ENCODE measurements at regions not wholly inside any gene's neighbourhood (a gene's known extent, or its start where the extent isn't known, plus 50 kb on each side); places are given as distances from the start of the nearest gene placed in this dataset.

DNA sequence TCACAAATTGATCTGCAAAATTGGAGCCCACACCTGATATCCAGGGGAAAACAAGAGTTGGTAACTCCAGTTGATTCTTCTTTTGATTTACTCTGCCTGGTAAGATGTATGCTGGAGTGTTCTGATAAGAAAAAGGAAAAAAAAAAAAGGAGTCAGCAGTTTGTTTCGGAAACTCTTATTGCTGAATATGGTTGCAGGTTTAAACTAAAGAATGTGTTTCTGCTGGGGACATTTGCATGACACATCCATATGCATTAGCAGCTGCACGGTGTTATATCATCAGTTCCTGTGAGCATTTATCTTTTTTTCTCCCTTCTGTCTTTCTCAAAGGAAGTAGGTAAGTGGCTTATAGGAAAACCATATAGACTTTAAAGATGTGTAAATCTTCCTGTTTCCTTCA lies 418.5 kb upstream of the ESRRG start:
- intact Hi-C loops (cut with micrococcal nuclease): no loop called here
- no TSS peak for BruUV-seq (replicated peaks)
- POLR2A ChIA-PET: interaction anchor here (0.6 kb wide), 1 partner anchor 47 kb away, joined by 5 read pairs; no protein-coding TSS in a partner anchor

DNA sequence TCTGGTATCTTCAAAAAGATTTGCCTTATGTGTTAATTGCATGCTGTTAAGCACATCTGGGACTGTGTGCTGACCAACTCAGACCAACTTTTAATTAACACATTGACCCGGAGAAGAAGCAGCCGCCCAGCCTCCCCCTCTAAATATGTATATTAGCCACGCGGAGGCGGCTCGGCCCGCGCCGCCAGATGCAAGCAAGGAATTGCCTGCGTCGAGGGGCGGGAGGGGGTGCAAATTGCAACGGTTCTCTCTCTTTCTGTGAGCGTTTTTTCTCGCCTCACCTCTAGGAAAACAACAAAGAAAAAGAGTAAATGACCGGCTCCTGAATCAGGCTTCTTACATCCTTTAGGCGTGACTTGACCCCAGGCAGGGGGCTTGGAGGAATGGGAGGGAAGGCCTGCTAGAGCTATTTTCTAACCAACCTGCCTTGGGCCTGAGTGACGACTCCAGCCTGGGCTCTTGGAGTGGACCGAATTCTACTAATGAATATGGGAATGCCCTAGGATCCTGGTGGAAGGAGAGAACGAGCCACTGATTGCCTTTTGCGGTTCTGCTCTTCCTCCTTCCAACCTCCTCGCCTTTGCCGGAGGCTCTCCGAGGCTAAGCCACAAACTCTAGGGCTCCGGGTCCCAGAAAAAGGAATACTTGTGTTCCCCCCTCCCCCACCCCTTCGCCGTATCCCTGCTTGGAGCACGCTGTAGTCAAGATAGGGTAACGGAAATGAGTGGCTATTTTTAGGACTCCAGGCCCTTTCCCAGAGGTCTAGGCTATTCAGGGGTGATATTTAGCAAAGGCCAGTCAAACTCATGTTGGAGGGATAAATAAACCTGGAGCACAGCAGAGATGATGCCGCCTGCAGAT lies 417.0 kb upstream of the ESRRG start:
- no peaks in the 10 kb centered on the region for H4K20me1 ChIP-seq (replicated peaks; ENCODE audit: control insufficient read depth, insufficient read depth, low read length)
- WGBS (ENCODE audit: insufficient coverage, low coverage, missing lambda C conversion rate): 0% methylated on average over 28 of the region's 30 CpGs
- H3K4me2 ChIP-seq (ENCODE audit: insufficient read depth, low read length): no peak overlapping the region
- POLR2A ChIA-PET: no interaction called here
- H2AFZ ChIP-seq (ENCODE audit: low read depth, low read length): no peak overlapping the region
- no peaks in the 10 kb centered on the region; a peak in 1 of 5 replicates for H3K27me3 ChIP-seq (ENCODE audit: control insufficient read depth in 2 of 2, insufficient read depth in 2 of 2, low read length in 2 of 2)
- intact Hi-C loops (cut with micrococcal nuclease): no loop called here
- no peaks in the 10 kb centered on the region for H3K79me2 ChIP-seq (ENCODE audit: control insufficient read depth, insufficient read depth, low read length)
- no peaks in the 10 kb centered on the region for H3K36me3 ChIP-seq (ENCODE audit: control insufficient read depth, insufficient read depth, low read length)
- no TSS peak for BruUV-seq (replicated peaks)
- DNase-seq (ENCODE audit: extremely low read depth in 1 of 4, low spot score in 3 of 4): no peak
- no peaks in the 10 kb centered on the region for H3K4me1 ChIP-seq (replicated peaks in 1 of 2; ENCODE audit: control insufficient read depth in 2 of 2, insufficient read depth in 2 of 2, low read length in 2 of 2)
- H3K27ac ChIP-seq (ENCODE audit: extremely low read depth, low read depth, low read length): no peak overlapping the region
- CTCF ChIA-PET (ENCODE audit: low intra/inter-chr PET ratio): no interaction called here
- H3K9me1 ChIP-seq (ENCODE audit: control insufficient read depth, insufficient read depth, low read length): no peaks in the 10 kb centered on the region
- no peaks in the 10 kb centered on the region for H3K9me3 ChIP-seq (replicated peaks; ENCODE audit: control insufficient read depth, insufficient read depth, low read depth, low read length)
- H3K9ac ChIP-seq (ENCODE audit: insufficient read depth in 1 of 2, low read depth in 2 of 2, low read length in 2 of 2): no peak overlapping the region
- in situ Hi-C loops (cut with MboI): no loop called here
- no peak for FAIRE-seq
- no peak for ATAC-seq
- H3K4me3 ChIP-seq: no peak overlapping the region
- no peak for TF ChIP-seq U2AF1 (optimal IDR thresholded peaks at IDR 0.05; ENCODE audit: low read depth, low read length)
- TF ChIP-seq, protein P1, sequence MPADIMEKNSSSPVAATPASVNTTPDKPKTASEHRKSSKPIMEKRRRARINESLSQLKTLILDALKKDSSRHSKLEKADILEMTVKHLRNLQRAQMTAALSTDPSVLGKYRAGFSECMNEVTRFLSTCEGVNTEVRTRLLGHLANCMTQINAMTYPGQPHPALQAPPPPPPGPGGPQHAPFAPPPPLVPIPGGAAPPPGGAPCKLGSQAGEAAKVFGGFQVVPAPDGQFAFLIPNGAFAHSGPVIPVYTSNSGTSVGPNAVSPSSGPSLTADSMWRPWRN (IDR thresholded peaks at IDR 0.05; ENCODE audit: low read depth): no peak
- TF ChIP-seq STAT5A (IDR thresholded peaks at IDR 0.05; ENCODE audit: borderline replicate concordance, low read length): no peak

More for the DNA sequence above, 418.5 kb upstream of the ESRRG start:
- Histone ChIP-seq H2AFZ (ENCODE audit: low read depth, low read length) (no peak overlapping the region), H3K27ac (ENCODE audit: extremely low read depth, low read depth, low read length) (no peak overlapping the region), H3K36me3 (ENCODE audit: control insufficient read depth, insufficient read depth, low read length) (no peaks in the 10 kb centered on the region), H3K4me3 (no peak overlapping the region), H3K79me2 (ENCODE audit: control insufficient read depth, insufficient read depth, low read length) (no peaks in the 10 kb centered on the region), H4K20me1 (replicated peaks; ENCODE audit: control insufficient read depth, insufficient read depth, low read length) (no peaks in the 10 kb centered on the region), H3K27me3 (ENCODE audit: control insufficient read depth in 2 of 2, insufficient read depth in 2 of 2, low read length in 2 of 2) (no peaks in the 10 kb centered on the region), H3K9me3 (replicated peaks; ENCODE audit: control insufficient read depth, insufficient read depth, low read depth, low read length) (no peaks in the 10 kb centered on the region), H3K9me1 (ENCODE audit: control insufficient read depth, insufficient read depth, low read length) (no peaks in the 10 kb centered on the region), H3K4me2 (ENCODE audit: insufficient read depth, low read length) (no peak overlapping the region), H3K4me1 (replicated peaks in 1 of 2; ENCODE audit: control insufficient read depth in 2 of 2, insufficient read depth in 2 of 2, low read length in 2 of 2) (no peaks in the 10 kb centered on the region), H3K9ac (ENCODE audit: insufficient read depth in 1 of 2, low read depth in 2 of 2, low read length in 2 of 2) (no peak overlapping the region)
- DNase-seq (ENCODE audit: extremely low read depth in 1 of 4, low spot score in 3 of 4) (no peak), ATAC-seq (no peak), FAIRE-seq (no peak)
- TF ChIP-seq ZNF184 (CRISPR knock-in tag; IDR thresholded peaks at IDR 0.05) (no peak), ZNF316 (IDR thresholded peaks at IDR 0.05) (peak; percentile 47)
- in situ Hi-C loops (cut with MboI): no loop called here
- 0% methylated on average over 2 of the region's 2 CpGs for WGBS (ENCODE audit: insufficient coverage, low coverage, missing lambda C conversion rate)
- CTCF ChIA-PET (ENCODE audit: low intra/inter-chr PET ratio): no interaction called here
